GM12878 (cell line): ENCODE measurements at regions not wholly inside any gene's neighbourhood (a gene's known extent, or its start where the extent isn't known, plus 50 kb on each side); places are given as distances from the start of the nearest gene placed in this dataset.

Experiments used
- ATAC-seq: fragments of 200-7000 bp; cut with Tn5 transposase; 3 replicates; pipeline ENCODE4 v1.9.1; 2020; ENCODE audit warnings: mild to moderate bottlenecking, moderate library complexity
- BruUV-seq: library from RNA; stranded (reverse); fragments of 400-500 nt; replicated peaks from 2 replicates; lab custom pipeline; 2021; lab: Mats Ljungman, UMichigan
- CTCF ChIA-PET: fragments of 300-600 bp; sonication (Branson Sonifier 250); formaldehyde crosslinking; extraction: SDS; loops from one replicate; lab custom pipeline; 2021; ENCODE audit warnings: inconsistent platforms; lab: Yijun Ruan, JAX
- POLR2A ChIA-PET: fragments of 350-600 bp; formaldehyde crosslinking; extraction: SDS; loops from one replicate; lab custom pipeline; 2021; ENCODE audit warnings: inconsistent platforms; lab: Charles Lee
- RAD21 ChIA-PET: fragments of 300-600 bp; sonication (Branson Sonifier 250); formaldehyde crosslinking; loops from one replicate; lab custom pipeline; 2023; ENCODE audit warnings: antibody characterized with exemption; ENCODE audit not compliant: unreplicated experiment; lab: Charles Lee
- SMC1A ChIA-PET: fragments of 300-600 bp; sonication (Branson Sonifier 250); formaldehyde crosslinking; loops from one replicate; lab custom pipeline; 2023; ENCODE audit not compliant: unreplicated experiment, uncharacterized antibody; lab: Charles Lee
- DNase-seq: peaks from one replicate; pipeline ENCODE4 v3.0.0-alpha.2; 2011; ENCODE audit warnings: low read depth, low spot score
- FAIRE-seq: peaks from 3 replicates; lab custom pipeline; 2011; peaks lifted over from hg19 to GRCh38; lab: Jason Lieb, UNC
- H2AFZ ChIP-seq: 2 replicates; pipeline ENCODE4 v1.6.0; 2011; ENCODE audit warnings: low read depth, low read length, control low read depth; ENCODE audit not compliant: control insufficient read depth
- H3K27ac ChIP-seq: 2 replicates; pipeline ENCODE4 v1.5.1; 2011; ENCODE audit warnings: control low read depth; ENCODE audit not compliant: control insufficient read depth, insufficient read depth
- H3K27me3 ChIP-seq, 2 experiments: replicated peaks in 1 of 2; 2 replicates each; pipeline versions ENCODE4 v1.6.0 to v1.6.1; 2011; ENCODE audit warnings: low read length in 1 of 2; ENCODE audit not compliant: control insufficient read depth in 2 of 2, insufficient read depth in 2 of 2
- H3K36me3 ChIP-seq, 2 experiments: 2 replicates each; pipeline ENCODE4 v1.5.1; 2011; ENCODE audit warnings: low read length in 1 of 2; ENCODE audit not compliant: control insufficient read depth in 2 of 2, insufficient read depth in 2 of 2
- H3K4me1 ChIP-seq: 2 replicates; pipeline ENCODE4 v1.6.1; 2011; ENCODE audit warnings: mild to moderate bottlenecking, low read length, moderate library complexity, mixed read lengths; ENCODE audit not compliant: control insufficient read depth, insufficient read depth
- H3K4me2 ChIP-seq: 2 replicates; pipeline ENCODE4 v1.6.0; 2011; ENCODE audit warnings: control low read depth; ENCODE audit not compliant: control insufficient read depth, insufficient read depth
- H3K4me3 ChIP-seq: fragments of 200-600 bp; sonication (generic); 2 replicates; pipeline ENCODE4 v1.5.1; 2016
- H3K79me2 ChIP-seq: 2 replicates; pipeline ENCODE4 v1.6.0; 2011; ENCODE audit warnings: low read length; ENCODE audit not compliant: control insufficient read depth, insufficient read depth
- H3K9ac ChIP-seq: 2 replicates; pipeline ENCODE4 v1.8.0; 2011; ENCODE audit warnings: low read length, control low read depth, mixed read lengths; ENCODE audit not compliant: control insufficient read depth, insufficient read depth
- H3K9me3 ChIP-seq: replicated peaks from 3 replicates; pipeline ENCODE4 v1.5.1; 2011; ENCODE audit warnings: mild to moderate bottlenecking, low read length; ENCODE audit not compliant: control insufficient read depth, insufficient read depth
- H4K20me1 ChIP-seq: 2 replicates; pipeline ENCODE4 v1.6.0; 2011; ENCODE audit not compliant: control insufficient read depth, insufficient read depth
- BMI1 ChIP-seq: fragments of 450-650 bp; IDR thresholded peaks from 2 replicates; pipeline ENCODE4 v1.6.1; 2016; ENCODE audit warnings: mild to moderate bottlenecking, moderate library complexity, borderline replicate concordance
- CHD1 ChIP-seq: IDR thresholded peaks from 2 replicates; pipeline ENCODE4 v1.6.1; 2012; ENCODE audit warnings: low read depth, low read length, improper control_type of control experiment
- FOS ChIP-seq: IDR thresholded peaks from 3 replicates; pipeline ENCODE4 v1.6.1; 2011; ENCODE audit warnings: borderline replicate concordance; ENCODE audit not compliant: insufficient read length; ENCODE audit errors: extremely low read depth
- HCFC1 ChIP-seq: fragments of 150-350 bp; IDR thresholded peaks from 2 replicates; pipeline ENCODE4 v1.6.1; 2014; ENCODE audit warnings: low read length
- JUND ChIP-seq: IDR thresholded peaks from 2 replicates; pipeline ENCODE4 v1.6.1; 2012; ENCODE audit warnings: low read depth, mild to moderate bottlenecking, low read length, improper control_type of control experiment, moderate library complexity
- MEF2B ChIP-seq: fragments of 450-650 bp; IDR thresholded peaks from 2 replicates; pipeline ENCODE4 v1.6.1; 2018; ENCODE audit warnings: mild to moderate bottlenecking, moderate library complexity; ENCODE audit not compliant: partially characterized antibody, poor library complexity, severe bottlenecking
- MTA2 ChIP-seq: fragments of 450-650 bp; IDR thresholded peaks from 2 replicates; pipeline ENCODE4 v1.6.1; 2016; ENCODE audit warnings: low read depth, mild to moderate bottlenecking, moderate library complexity
- MXI1 ChIP-seq: fragments of 150-350 bp; IDR thresholded peaks from 2 replicates; pipeline ENCODE4 v1.6.1; 2011; ENCODE audit warnings: low read depth, mild to moderate bottlenecking, inconsistent platforms, low read length, improper control_type of control experiment
- NR2C2 ChIP-seq: IDR thresholded peaks from 2 replicates; pipeline ENCODE4 v1.6.1; 2011; ENCODE audit warnings: borderline replicate concordance, low read depth; ENCODE audit not compliant: control insufficient read depth, insufficient read length
- RAD21 ChIP-seq: IDR thresholded peaks from 2 replicates; pipeline ENCODE4 v1.6.1; 2011; ENCODE audit warnings: mild to moderate bottlenecking, low read depth, low read length, moderate library complexity; ENCODE audit not compliant: insufficient read depth
- RFX5 ChIP-seq: IDR thresholded peaks from 2 replicates; pipeline ENCODE4 v1.6.1; 2011; ENCODE audit warnings: low read depth, low read length, improper control_type of control experiment
- ZSCAN29 ChIP-seq: fragments of 450-650 bp; IDR thresholded peaks from 2 replicates; pipeline ENCODE4 v1.6.1; 2017; ENCODE audit warnings: mild to moderate bottlenecking, moderate library complexity
- WGBS: methylation state at CpG from one replicate; pipeline ENCODE4 v1.1.6; 2016; ENCODE audit warnings: low lambda C conversion rate; ENCODE audit not compliant: insufficient replicate concordance, insufficient coverage; ENCODE audit errors: missing lambda C conversion rate; 5-methylcytosine and 5-hydroxymethylcytosine counted together
- in situ Hi-C: fragments of 300-500 bp; cut with MboI; formaldehyde crosslinking; loops from 9 replicates; pipeline ENCODE4 v1.14.3; 2018; ENCODE audit warnings: mixed read lengths
- intact Hi-C: fragments of 100-400 bp; cut with micrococcal nuclease; formaldehyde crosslinking; loops from one replicate; pipeline ENCODE4 v1.14.2; 2022; ENCODE audit not compliant: unreplicated experiment
- TF ChIP-seq, protein P1 (sequence below): fragments of 450-650 bp; IDR thresholded peaks from 2 replicates; pipeline ENCODE4 v1.6.1; 2016; ENCODE audit warnings: mild to moderate bottlenecking
- TF ChIP-seq, protein P2 (sequence below): IDR thresholded peaks from 2 replicates; pipeline ENCODE4 v1.6.1; 2011; ENCODE audit warnings: low read depth, low read length, improper control_type of control experiment, borderline replicate concordance
- TF ChIP-seq, protein P3 (sequence below): IDR thresholded peaks from 2 replicates; pipeline ENCODE4 v1.6.1; 2011; ENCODE audit warnings: borderline replicate concordance, low read depth, mild to moderate bottlenecking, moderate library complexity, mixed read lengths, low read length; ENCODE audit not compliant: insufficient read depth; ENCODE audit errors: extremely low read length

DNA sequence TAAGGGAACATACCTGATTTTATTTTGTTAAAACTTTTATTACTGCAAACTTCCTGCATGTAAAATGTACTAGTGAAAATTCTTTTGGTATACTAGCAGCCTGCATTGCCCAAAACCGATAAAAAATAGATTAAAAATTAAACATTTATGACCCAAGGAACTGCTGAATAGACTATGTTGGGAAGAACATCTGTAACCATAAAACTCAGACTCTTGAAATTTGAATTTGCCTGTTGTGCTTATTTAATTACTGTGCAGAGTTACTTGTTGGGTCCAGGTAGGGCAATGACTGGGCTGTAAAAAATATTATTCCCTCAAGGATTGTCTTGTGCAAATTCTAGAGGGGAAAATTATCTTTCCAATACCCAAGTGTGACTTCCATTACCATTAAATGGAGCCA, 193.5 kb upstream of the PITRM1 start:
- TF ChIP-seq BMI1 (no peak), FOS (no peak), CHD1 (no peak)
- H3K27me3 ChIP-seq = no peaks in the 10 kb centered on the region
- in situ Hi-C loops = no loop called here
- H4K20me1 ChIP-seq = no peaks in the 10 kb centered on the region
- BruUV-seq = no TSS peak
- no peak overlapping the region for H3K4me2 ChIP-seq
- RAD21 ChIA-PET = no interaction called here
- CTCF ChIA-PET = no interaction called here
- no peaks in the 10 kb centered on the region for H3K4me1 ChIP-seq
- ATAC-seq (no peak), FAIRE-seq (no peak), DNase-seq (no peak)
- 0% methylated on average over 1 of the region's 1 CpG for WGBS
- intact Hi-C loops = no loop called here
- no peak overlapping the region for H3K27ac ChIP-seq
- H3K9ac ChIP-seq = no peak overlapping the region
- H3K4me3 ChIP-seq = no peak overlapping the region
- POLR2A ChIA-PET = interaction anchor here (0.5 kb wide), 1 partner anchor 1163 kb away, joined by 3 read pairs; no protein-coding TSS in a partner anchor
- no peaks in the 10 kb centered on the region; the same call in 2 of the 3 replicates for H3K9me3 ChIP-seq
- SMC1A ChIA-PET = no interaction called here
- no peak overlapping the region for H2AFZ ChIP-seq
- no peaks in the 10 kb centered on the region for H3K36me3 ChIP-seq
- H3K79me2 ChIP-seq = no peaks in the 10 kb centered on the region

DNA sequence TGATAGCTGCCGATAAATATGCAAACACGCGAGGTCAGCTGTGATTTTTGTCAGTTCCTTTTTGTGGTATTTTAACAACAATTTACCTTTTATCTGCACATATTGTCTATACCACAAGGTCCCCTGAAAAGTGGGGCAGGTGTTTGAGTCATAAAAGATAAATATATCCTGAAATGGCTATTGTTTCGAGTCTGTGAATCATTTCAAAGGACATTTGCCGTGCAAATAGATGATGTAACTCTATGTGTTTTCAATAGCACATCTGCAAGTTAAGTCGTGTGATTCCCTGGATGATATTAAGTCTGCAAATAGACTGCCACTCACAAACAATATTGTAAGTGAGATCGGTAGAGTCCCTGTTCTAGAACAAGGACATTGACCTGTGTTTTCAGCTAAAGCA, 193.0 kb upstream of the PITRM1 start:
- WGBS = 44% methylated on average over 7 of the region's 7 CpGs
- Histone ChIP-seq H3K79me2 (no peaks in the 10 kb centered on the region), H3K27ac (no peak overlapping the region), H3K36me3 (no peaks in the 10 kb centered on the region), H3K4me2 (no peak overlapping the region), H3K9ac (no peak overlapping the region), H3K27me3 (no peaks in the 10 kb centered on the region), H3K4me3 (no peak overlapping the region), H3K4me1 (no peaks in the 10 kb centered on the region), H3K9me3 (no peaks in the 10 kb centered on the region; the same call in 2 of the 3 replicates), H2AFZ (no peak overlapping the region), H4K20me1 (no peaks in the 10 kb centered on the region)
- intact Hi-C loops (no loop called here), in situ Hi-C loops (no loop called here)
- TF ChIP-seq, protein P1, sequence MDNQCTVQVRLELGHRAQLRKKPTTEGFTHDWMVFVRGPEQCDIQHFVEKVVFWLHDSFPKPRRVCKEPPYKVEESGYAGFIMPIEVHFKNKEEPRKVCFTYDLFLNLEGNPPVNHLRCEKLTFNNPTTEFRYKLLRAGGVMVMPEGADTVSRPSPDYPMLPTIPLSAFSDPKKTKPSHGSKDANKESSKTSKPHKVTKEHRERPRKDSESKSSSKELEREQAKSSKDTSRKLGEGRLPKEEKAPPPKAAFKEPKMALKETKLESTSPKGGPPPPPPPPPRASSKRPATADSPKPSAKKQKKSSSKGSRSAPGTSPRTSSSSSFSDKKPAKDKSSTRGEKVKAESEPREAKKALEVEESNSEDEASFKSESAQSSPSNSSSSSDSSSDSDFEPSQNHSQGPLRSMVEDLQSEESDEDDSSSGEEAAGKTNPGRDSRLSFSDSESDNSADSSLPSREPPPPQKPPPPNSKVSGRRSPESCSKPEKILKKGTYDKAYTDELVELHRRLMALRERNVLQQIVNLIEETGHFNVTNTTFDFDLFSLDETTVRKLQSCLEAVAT = no peak
- no peak for TF ChIP-seq JUND
- TF ChIP-seq, protein P2, sequence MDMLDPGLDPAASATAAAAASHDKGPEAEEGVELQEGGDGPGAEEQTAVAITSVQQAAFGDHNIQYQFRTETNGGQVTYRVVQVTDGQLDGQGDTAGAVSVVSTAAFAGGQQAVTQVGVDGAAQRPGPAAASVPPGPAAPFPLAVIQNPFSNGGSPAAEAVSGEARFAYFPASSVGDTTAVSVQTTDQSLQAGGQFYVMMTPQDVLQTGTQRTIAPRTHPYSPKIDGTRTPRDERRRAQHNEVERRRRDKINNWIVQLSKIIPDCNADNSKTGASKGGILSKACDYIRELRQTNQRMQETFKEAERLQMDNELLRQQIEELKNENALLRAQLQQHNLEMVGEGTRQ = no peak
- TF ChIP-seq ZSCAN29 = no peak
- no peak for TF ChIP-seq NR2C2
- TF ChIP-seq, protein P3, sequence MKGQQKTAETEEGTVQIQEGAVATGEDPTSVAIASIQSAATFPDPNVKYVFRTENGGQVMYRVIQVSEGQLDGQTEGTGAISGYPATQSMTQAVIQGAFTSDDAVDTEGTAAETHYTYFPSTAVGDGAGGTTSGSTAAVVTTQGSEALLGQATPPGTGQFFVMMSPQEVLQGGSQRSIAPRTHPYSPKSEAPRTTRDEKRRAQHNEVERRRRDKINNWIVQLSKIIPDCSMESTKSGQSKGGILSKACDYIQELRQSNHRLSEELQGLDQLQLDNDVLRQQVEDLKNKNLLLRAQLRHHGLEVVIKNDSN = no peak
- no peak for TF ChIP-seq RFX5
- no peak for TF ChIP-seq MTA2
- TF ChIP-seq MXI1 = no peak
- no peak for TF ChIP-seq HCFC1
- no peak for TF ChIP-seq RAD21
- no peak for TF ChIP-seq MEF2B
- BruUV-seq = no TSS peak
- ChIA-PET RAD21 (no interaction called here), POLR2A (no interaction called here), SMC1A (no interaction called here), CTCF (no interaction called here)
- FAIRE-seq (no peak), ATAC-seq (no peak), DNase-seq (no peak)
